GM10266 (cell line): ENCODE measurements at regions not wholly inside any gene's neighbourhood (a gene's known extent, or its start where the extent isn't known, plus 50 kb on each side); places are given as distances from the start of the nearest gene placed in this dataset.

Source experiments
- DNase-seq: peaks from one replicate; pipeline ENCODE4 v3.0.0; 2012; ENCODE audit errors: extremely low spot score
- CTCF ChIP-seq: IDR thresholded peaks from 2 replicates; pipeline ENCODE4 v1.5.1; 2012; ENCODE audit warnings: mild to moderate bottlenecking, low read depth; ENCODE audit not compliant: control insufficient read depth, insufficient read depth; ENCODE audit errors: missing control alignments

GRCh38 chr13:88863116-88863515 lies 1191.9 kb downstream of the SLITRK5 start:
- no peak for TF ChIP-seq CTCF
- DNase-seq, result no peak

GRCh38 chr13:88866195-88866594 lies 1195.0 kb downstream of the SLITRK5 start:
- TF ChIP-seq CTCF, result no peak
- DNase-seq, result no peak

- TF ChIP-seq CTCF, result no peak
- DNase-seq, result no peak
Observed at GRCh38 chr13:88883741-88884140, 1212.6 kb downstream of the SLITRK5 start.

GRCh38 chr13:88887045-88887662 lies 1216.0 kb downstream of the SLITRK5 start:
- DNase-seq, result no peak
- no peak for TF ChIP-seq CTCF

GRCh38 chr13:88895261-88895941 lies 1224.2 kb downstream of the SLITRK5 start:
- TF ChIP-seq CTCF, result no peak
- DNase-seq, result no peak

GRCh38 chr13:88896466-88896865 lies 1225.3 kb downstream of the SLITRK5 start:
- no peak for DNase-seq
- no peak for TF ChIP-seq CTCF

GRCh38 chr13:88908961-88909441 lies 1237.8 kb downstream of the SLITRK5 start:
- no peak for DNase-seq

More at GRCh38 chr13:88908961-88909441, 1237.8 kb downstream of the SLITRK5 start:
- no peak for TF ChIP-seq CTCF
